GM19351 (cell line): ENCODE measurements at regions not wholly inside any gene's neighbourhood (a gene's known extent, or its start where the extent isn't known, plus 50 kb on each side); places are given as distances from the start of the nearest gene placed in this dataset.

Experiments
- ATAC-seq: cut with Tn5 transposase; IDR thresholded peaks from one replicate; pipeline ENCODE4 v1.9.1; 2021; ENCODE audit warnings: mild to moderate bottlenecking, moderate library complexity; ENCODE audit not compliant: unreplicated experiment

GRCh38 chr1:103854279-103854678, 104.6 kb downstream of the AMY1C start:
- no peak for ATAC-seq

- no peak for ATAC-seq
These were observed 110.0 kb downstream of the AMY1C start for GRCh38 chr1:103859721-103860120.

- ATAC-seq = no peak
These were observed 149.1 kb downstream of the AMY1C start for GRCh38 chr1:103898576-103899345.

- no peak for ATAC-seq
These were observed 150.3 kb downstream of the AMY1C start for GRCh38 chr1:103900005-103900404.

GRCh38 chr1:103901072-103901471, 151.4 kb downstream of the AMY1C start:
- no peak for ATAC-seq

- ATAC-seq = no peak
These were observed 155.7 kb downstream of the AMY1C start for GRCh38 chr1:103905363-103905762.

GRCh38 chr1:103911450-103911849, 161.8 kb downstream of the AMY1C start:
- ATAC-seq = peak; percentile 66

GRCh38 chr1:103917795-103918194, 168.1 kb downstream of the AMY1C start:
- no peak for ATAC-seq

- ATAC-seq = no peak
These were observed 182.2 kb downstream of the AMY1C start for GRCh38 chr1:103931891-103932290.

- peak; percentile 92 for ATAC-seq
These were observed 188.2 kb downstream of the AMY1C start for GRCh38 chr1:103937763-103938357.

GRCh38 chr1:103941086-103941485, 191.4 kb downstream of the AMY1C start:
- ATAC-seq = no peak

- no peak for ATAC-seq
These were observed 192.3 kb downstream of the AMY1C start for GRCh38 chr1:103942029-103942428.

GRCh38 chr1:103945774-103946173, 196.1 kb downstream of the AMY1C start:
- ATAC-seq = no peak

- ATAC-seq = peak; percentile 40
These were observed 198.8 kb downstream of the AMY1C start for GRCh38 chr1:103948526-103948925.

- ATAC-seq = no peak
These were observed 200.1 kb downstream of the AMY1C start for GRCh38 chr1:103949779-103950178.

- ATAC-seq = no peak
These were observed 203.7 kb downstream of the AMY1C start for GRCh38 chr1:103953386-103953785.

- peak; percentile 92 for ATAC-seq
These were observed 209.0 kb downstream of the AMY1C start for GRCh38 chr1:103958699-103959098.

GRCh38 chr1:103959565-103959964, 209.9 kb downstream of the AMY1C start:
- no peak for ATAC-seq

GRCh38 chr1:103960045-103960444, 210.3 kb downstream of the AMY1C start:
- ATAC-seq = no peak

GRCh38 chr1:103960710-103961109, 211.0 kb downstream of the AMY1C start:
- no peak for ATAC-seq

- ATAC-seq = no peak
These were observed 237.1 kb downstream of the AMY1C start for GRCh38 chr1:103986792-103987191.

- ATAC-seq = no peak
These were observed 247.9 kb downstream of the AMY1C start for GRCh38 chr1:103997631-103998030.
